ENCODE measurements at regions not wholly inside any gene's neighbourhood (a gene's known extent, or its start where the extent isn't known, plus 50 kb on each side); places are given as distances from the start of the nearest gene placed in this dataset.

DNA sequence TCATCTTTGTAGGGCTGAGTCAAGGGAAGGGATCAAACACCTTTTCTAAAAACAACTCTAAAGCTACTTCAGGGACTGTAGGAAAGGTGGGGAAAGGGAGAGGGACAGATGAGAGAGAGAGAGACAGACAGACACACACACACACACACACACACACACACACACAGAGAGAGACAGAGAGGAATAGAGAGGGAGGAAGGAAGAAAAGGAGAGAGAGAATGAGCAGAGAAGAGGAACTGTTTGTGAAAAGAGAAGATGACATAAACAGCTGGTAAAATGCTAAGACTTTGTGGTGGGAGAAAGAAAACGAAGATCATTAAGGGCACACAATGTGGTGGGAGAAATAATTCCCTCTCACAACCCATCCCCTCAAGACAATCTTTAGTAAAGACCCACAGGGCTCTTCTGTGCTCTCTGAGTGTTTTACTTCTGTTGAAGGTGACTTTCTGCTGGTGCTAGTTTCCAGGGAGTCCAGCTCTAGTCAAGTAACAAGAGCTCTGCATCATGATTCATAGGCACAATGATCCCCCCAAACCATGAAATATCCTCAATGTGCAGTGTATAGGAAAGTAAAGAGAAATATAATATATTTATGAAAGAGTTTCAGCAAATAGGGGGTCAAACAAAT is 77.2 kb upstream of the STK17B start:
- H3K9ac ChIP-seq (ENCODE audit: low read length), result no peak overlapping the region
- no peaks in the 10 kb centered on the region for H3K9me3 ChIP-seq (ENCODE audit: low read length)
- H3K9me2 ChIP-seq (ENCODE audit: low read depth, low read length), result no peaks in the 10 kb centered on the region
- H4K20me1 ChIP-seq (ENCODE audit: insufficient read depth, low read length), result no peaks in the 10 kb centered on the region
- H3K4me1 ChIP-seq (ENCODE audit: insufficient read depth, low read length, severe bottlenecking), result peaks cover 55% of the 10 kb centered on the region
- no peaks in the 10 kb centered on the region for H3K79me2 ChIP-seq (ENCODE audit: insufficient read depth, low read length)
- H3K4me3 ChIP-seq (ENCODE audit: low read depth, low read length, poor library complexity, severe bottlenecking), result no peak overlapping the region
- H3F3A ChIP-seq (ENCODE audit: insufficient read depth, low read length), result no peaks in the 10 kb centered on the region
- H3K4me2 ChIP-seq (ENCODE audit: low read length), result no peak overlapping the region; the same call in 1 of the 2 replicates
- no peak overlapping the region for H2AFZ ChIP-seq (ENCODE audit: low read length)
- no peaks in the 10 kb centered on the region for H3K36me3 ChIP-seq (ENCODE audit: insufficient read depth, low read length)
- TF ChIP-seq, protein P1, sequence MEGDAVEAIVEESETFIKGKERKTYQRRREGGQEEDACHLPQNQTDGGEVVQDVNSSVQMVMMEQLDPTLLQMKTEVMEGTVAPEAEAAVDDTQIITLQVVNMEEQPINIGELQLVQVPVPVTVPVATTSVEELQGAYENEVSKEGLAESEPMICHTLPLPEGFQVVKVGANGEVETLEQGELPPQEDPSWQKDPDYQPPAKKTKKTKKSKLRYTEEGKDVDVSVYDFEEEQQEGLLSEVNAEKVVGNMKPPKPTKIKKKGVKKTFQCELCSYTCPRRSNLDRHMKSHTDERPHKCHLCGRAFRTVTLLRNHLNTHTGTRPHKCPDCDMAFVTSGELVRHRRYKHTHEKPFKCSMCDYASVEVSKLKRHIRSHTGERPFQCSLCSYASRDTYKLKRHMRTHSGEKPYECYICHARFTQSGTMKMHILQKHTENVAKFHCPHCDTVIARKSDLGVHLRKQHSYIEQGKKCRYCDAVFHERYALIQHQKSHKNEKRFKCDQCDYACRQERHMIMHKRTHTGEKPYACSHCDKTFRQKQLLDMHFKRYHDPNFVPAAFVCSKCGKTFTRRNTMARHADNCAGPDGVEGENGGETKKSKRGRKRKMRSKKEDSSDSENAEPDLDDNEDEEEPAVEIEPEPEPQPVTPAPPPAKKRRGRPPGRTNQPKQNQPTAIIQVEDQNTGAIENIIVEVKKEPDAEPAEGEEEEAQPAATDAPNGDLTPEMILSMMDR (IDR thresholded peaks at IDR 0.05; ENCODE audit: low read length), result no peak
- TF ChIP-seq EZH2 (IDR thresholded peaks at IDR 0.05; ENCODE audit: borderline replicate concordance, low read length), result no peak
- peak overlapping the region; percentile 75 for H3K27ac ChIP-seq (ENCODE audit: low read depth, low read length, poor library complexity, severe bottlenecking)
- H3K27me3 ChIP-seq (ENCODE audit: insufficient read depth, low read length), result no peaks in the 10 kb centered on the region

DNA sequence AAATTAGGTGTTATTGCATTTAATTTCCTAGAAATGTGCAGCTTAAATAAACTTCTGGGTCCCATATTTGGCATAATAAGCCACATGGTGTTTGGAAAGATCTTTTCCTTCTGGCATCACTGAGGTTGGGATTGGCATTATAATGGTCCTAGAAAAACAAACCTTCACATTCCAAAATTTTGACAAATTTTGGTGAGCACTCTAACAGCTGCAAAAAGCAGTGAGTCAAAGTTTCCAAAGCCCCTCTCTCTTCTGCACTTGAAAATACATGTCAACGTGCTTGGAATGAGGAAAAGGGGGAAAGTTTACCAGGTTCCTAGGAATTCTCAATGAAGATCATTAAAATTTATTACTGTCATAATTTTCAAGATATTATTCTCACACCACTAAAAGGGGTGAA is 77.8 kb upstream of the STK17B start:
- TF ChIP-seq EZH2 (IDR thresholded peaks at IDR 0.05; ENCODE audit: borderline replicate concordance, low read length), result no peak
- TF ChIP-seq, protein P1 (IDR thresholded peaks at IDR 0.05; ENCODE audit: low read length), result no peak
- Histone ChIP-seq H3K9ac (ENCODE audit: low read length) (peak overlapping the region; percentile 4; the same call in 1 of the 2 replicates), H2AFZ (ENCODE audit: low read length) (peak overlapping the region; percentile 52), H3K4me2 (ENCODE audit: low read length) (peak overlapping the region; percentile 34), H3K79me2 (ENCODE audit: insufficient read depth, low read length) (no peaks in the 10 kb centered on the region), H3K4me3 (ENCODE audit: low read depth, low read length, poor library complexity, severe bottlenecking) (no peak overlapping the region), H3K36me3 (ENCODE audit: insufficient read depth, low read length) (no peaks in the 10 kb centered on the region), H3K9me2 (ENCODE audit: low read depth, low read length) (no peaks in the 10 kb centered on the region), H3F3A (ENCODE audit: insufficient read depth, low read length) (no peaks in the 10 kb centered on the region), H3K27me3 (ENCODE audit: insufficient read depth, low read length) (no peaks in the 10 kb centered on the region), H3K4me1 (ENCODE audit: insufficient read depth, low read length, severe bottlenecking) (peaks cover 55% of the 10 kb centered on the region), H3K27ac (ENCODE audit: low read depth, low read length, poor library complexity, severe bottlenecking) (peak overlapping the region; percentile 75), H3K9me3 (ENCODE audit: low read length) (no peaks in the 10 kb centered on the region), H4K20me1 (ENCODE audit: insufficient read depth, low read length) (no peaks in the 10 kb centered on the region)

DNA sequence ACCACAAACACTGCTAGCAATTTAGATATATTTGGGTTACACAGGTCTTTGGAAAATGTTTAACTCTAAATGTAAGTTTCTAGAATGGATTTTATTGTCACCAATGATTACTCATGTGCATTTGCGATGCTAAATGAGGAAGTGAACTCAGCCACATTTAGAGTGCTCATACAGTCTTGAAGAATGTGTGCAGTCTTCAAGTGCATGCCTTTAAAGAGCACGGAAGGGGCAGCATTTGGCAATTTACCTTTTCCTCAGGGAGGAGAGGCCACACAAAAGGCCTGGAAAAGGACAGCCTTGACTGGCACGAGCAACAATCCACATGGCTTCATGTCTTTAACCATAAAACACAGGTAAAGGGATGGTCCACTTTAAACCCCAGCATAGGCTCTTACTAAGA is 78.5 kb upstream of the STK17B start:
- Histone ChIP-seq H3K27ac (ENCODE audit: low read depth, low read length, poor library complexity, severe bottlenecking) (peak overlapping the region; percentile 75), H3K9me2 (ENCODE audit: low read depth, low read length) (no peaks in the 10 kb centered on the region), H3K9me3 (ENCODE audit: low read length) (no peaks in the 10 kb centered on the region), H4K20me1 (ENCODE audit: insufficient read depth, low read length) (no peaks in the 10 kb centered on the region), H3K9ac (ENCODE audit: low read length) (peak overlapping the region; percentile 4; the same call in 1 of the 2 replicates), H3K79me2 (ENCODE audit: insufficient read depth, low read length) (no peaks in the 10 kb centered on the region), H3K27me3 (ENCODE audit: insufficient read depth, low read length) (no peaks in the 10 kb centered on the region), H3K4me1 (ENCODE audit: insufficient read depth, low read length, severe bottlenecking) (peaks cover 55% of the 10 kb centered on the region), H2AFZ (ENCODE audit: low read length) (peak overlapping the region; percentile 52), H3K4me2 (ENCODE audit: low read length) (peak overlapping the region; percentile 34), H3F3A (ENCODE audit: insufficient read depth, low read length) (no peaks in the 10 kb centered on the region), H3K4me3 (ENCODE audit: low read depth, low read length, poor library complexity, severe bottlenecking) (no peak overlapping the region), H3K36me3 (ENCODE audit: insufficient read depth, low read length) (no peaks in the 10 kb centered on the region)
- TF ChIP-seq, protein P1 (IDR thresholded peaks at IDR 0.05; ENCODE audit: low read length), result peak; percentile 24; the same call in 1 of the 2 replicates
- no peak for TF ChIP-seq EZH2 (IDR thresholded peaks at IDR 0.05; ENCODE audit: borderline replicate concordance, low read length)

Measured in OCI-LY1 (cell line).